ENCODE measurements at regions not wholly inside any gene's neighbourhood (a gene's known extent, or its start where the extent isn't known, plus 50 kb on each side); places are given as distances from the start of the nearest gene placed in this dataset.

GRCh38 chr1:78758506-78758905, 108.9 kb downstream of the IFI44 start:
- TF ChIP-seq CTCF (IDR thresholded peaks at IDR 0.05) (no peak), POLR2AphosphoS5 (IDR thresholded peaks at IDR 0.05) (no peak), EP300 (IDR thresholded peaks at IDR 0.05) (no peak)
